GM08714 (cell line): ENCODE measurements at regions not wholly inside any gene's neighbourhood (a gene's known extent, or its start where the extent isn't known, plus 50 kb on each side); places are given as distances from the start of the nearest gene placed in this dataset.

Experiments
- H3K4me3 ChIP-seq: fragments of 200-500 bp; sonication (Bioruptor generic); 2 replicates; pipeline ENCODE4 v1.5.1; 2014; ENCODE audit warnings: mild to moderate bottlenecking, low read length, inconsistent platforms
- ZNF274 ChIP-seq: IDR thresholded peaks from 2 replicates; pipeline ENCODE4 v1.6.1; 2012; ENCODE audit warnings: mild to moderate bottlenecking, low read depth, low read length

- no peak for TF ChIP-seq ZNF274
- H3K4me3 ChIP-seq = no peak overlapping the region
Measured at GRCh38 chr3:181824961-181825360, 113.2 kb downstream of the SOX2 start.

- no peak overlapping the region for H3K4me3 ChIP-seq
- no peak for TF ChIP-seq ZNF274
Measured at GRCh38 chr3:181839039-181839915, 127.6 kb downstream of the SOX2 start.

GRCh38 chr3:181839916-181840297 lies 128.2 kb downstream of the SOX2 start:
- TF ChIP-seq ZNF274 = no peak
- H3K4me3 ChIP-seq = no peak overlapping the region

- TF ChIP-seq ZNF274 = no peak
- no peak overlapping the region for H3K4me3 ChIP-seq
Measured at GRCh38 chr3:181844211-181844610, 132.5 kb downstream of the SOX2 start.

GRCh38 chr3:181847276-181847675 lies 135.6 kb downstream of the SOX2 start:
- H3K4me3 ChIP-seq = no peak overlapping the region
- TF ChIP-seq ZNF274 = no peak

- TF ChIP-seq ZNF274 = no peak
- H3K4me3 ChIP-seq = no peak overlapping the region
Measured at GRCh38 chr3:181851063-181851462, 139.3 kb downstream of the SOX2 start.

- H3K4me3 ChIP-seq = no peak overlapping the region
- TF ChIP-seq ZNF274 = no peak
Measured at GRCh38 chr3:181855825-181856224, 144.1 kb downstream of the SOX2 start.

- H3K4me3 ChIP-seq = no peak overlapping the region
- TF ChIP-seq ZNF274 = no peak
Measured at GRCh38 chr3:181859518-181859917, 147.8 kb downstream of the SOX2 start.

GRCh38 chr3:181860235-181860634 lies 148.5 kb downstream of the SOX2 start:
- H3K4me3 ChIP-seq = no peak overlapping the region
- TF ChIP-seq ZNF274 = no peak

GRCh38 chr3:181862502-181862901 lies 150.8 kb downstream of the SOX2 start:
- no peak overlapping the region for H3K4me3 ChIP-seq
- TF ChIP-seq ZNF274 = no peak

GRCh38 chr3:181868576-181869082 lies 156.9 kb downstream of the SOX2 start:
- TF ChIP-seq ZNF274 = no peak
- no peak overlapping the region for H3K4me3 ChIP-seq

- TF ChIP-seq ZNF274 = no peak
- H3K4me3 ChIP-seq = no peak overlapping the region
Measured at GRCh38 chr3:181872887-181873286, 161.2 kb downstream of the SOX2 start.

- H3K4me3 ChIP-seq = no peak overlapping the region
- TF ChIP-seq ZNF274 = no peak
Measured at GRCh38 chr3:181879926-181880325, 168.2 kb downstream of the SOX2 start.

GRCh38 chr3:181880331-181880730 lies 168.6 kb downstream of the SOX2 start:
- no peak overlapping the region for H3K4me3 ChIP-seq
- no peak for TF ChIP-seq ZNF274

- no peak for TF ChIP-seq ZNF274
Measured at GRCh38 chr3:181881749-181882148, 170.0 kb downstream of the SOX2 start.

GRCh38 chr3:181885868-181886630 lies 174.3 kb downstream of the SOX2 start:
- no peak for TF ChIP-seq ZNF274
- H3K4me3 ChIP-seq = no peak overlapping the region

More at GRCh38 chr3:181881749-181882148, 170.0 kb downstream of the SOX2 start:
- no peak overlapping the region for H3K4me3 ChIP-seq
